ENCODE measurements at regions not wholly inside any gene's neighbourhood (a gene's known extent, or its start where the extent isn't known, plus 50 kb on each side); places are given as distances from the start of the nearest gene placed in this dataset.

GRCh38 chr4:187714957-187715356 lies 280.6 kb upstream of the ZFP42 start:
- Histone ChIP-seq H2BK20ac (ENCODE audit: low read depth, low read length) (no peak overlapping the region), H3K79me1 (ENCODE audit: low read depth in 1 of 2, low read length in 2 of 2) (no peaks in the 10 kb centered on the region), H4K8ac (ENCODE audit: low read depth in 2 of 2, low read length in 2 of 2) (no peak overlapping the region), H3K9me3 (ENCODE audit: control insufficient read depth, insufficient read depth, low read length) (no peaks in the 10 kb centered on the region), H3K4me1 (ENCODE audit: control insufficient read depth, insufficient read depth, low read length) (no peaks in the 10 kb centered on the region), H3K23ac (ENCODE audit: low read depth, low read length) (no peak overlapping the region), H3K27ac (ENCODE audit: insufficient read depth, low read length) (no peak overlapping the region), H3K27me3 (ENCODE audit: control insufficient read depth, insufficient read depth, low read length) (no peaks in the 10 kb centered on the region), H3K36me3 (ENCODE audit: control insufficient read depth, insufficient read depth, low read length) (no peaks in the 10 kb centered on the region), H3K4me3 (ENCODE audit: insufficient read depth, low read depth, low read length) (no peak overlapping the region), H3K9me1 (ENCODE audit: insufficient read depth, low read length) (no peaks in the 10 kb centered on the region), H4K91ac (ENCODE audit: insufficient read depth, low read depth, low read length) (no peak overlapping the region), H3K4ac (ENCODE audit: low read depth, low read length) (no peak overlapping the region), H4K5ac (ENCODE audit: low read depth, low read length) (no peak overlapping the region), H2BK15ac (ENCODE audit: low read depth, low read length) (no peak overlapping the region), H3K14ac (replicated peaks; ENCODE audit: low read depth, low read length) (no peak overlapping the region), H2AK9ac (replicated peaks; ENCODE audit: low read depth, low read length, poor library complexity) (no peak overlapping the region), H3K18ac (ENCODE audit: low read depth, low read length) (no peak overlapping the region), H2BK120ac (ENCODE audit: low read depth, low read length) (no peak overlapping the region), H3K56ac (ENCODE audit: extremely low read depth, insufficient read depth, low read length) (no peak overlapping the region), H2AK5ac (ENCODE audit: low read depth, low read length) (no peak overlapping the region), H3K9ac (ENCODE audit: low read depth, low read length) (no peak overlapping the region), H2BK5ac (ENCODE audit: low read depth, low read length, poor library complexity, severe bottlenecking) (no peak overlapping the region), H3K4me2 (ENCODE audit: low read depth, low read length) (no peak overlapping the region), H4K20me1 (ENCODE audit: insufficient read depth, low read length) (no peaks in the 10 kb centered on the region), H2AFZ (replicated peaks; ENCODE audit: low read length, poor library complexity) (no peak overlapping the region)
- no TSS peak for BruUV-seq (replicated peaks)
- dilution Hi-C loops (cut with HindIII; ENCODE audit: low sequenced_read_pairs, unreplicated experiment) (no loop called here), in situ Hi-C loops (cut with MboI; ENCODE audit: low sequenced_read_pairs) (no loop called here), intact Hi-C loops (cut with micrococcal nuclease) (no loop called here)
- TF ChIP-seq RCOR1 (IDR thresholded peaks at IDR 0.05; ENCODE audit: insufficient replicate concordance, low read length) (no peak), ELK1 (IDR thresholded peaks at IDR 0.05; ENCODE audit: borderline replicate concordance, low read depth, low read length) (no peak), CHD1 (IDR thresholded peaks at IDR 0.05; ENCODE audit: low read depth, low read length) (no peak), CTCF (conservative IDR thresholded peaks at IDR 0.05; ENCODE audit: low read depth, low read length) (no peak)
- ATAC-seq (ENCODE audit: low read depth) (no peak), DNase-seq (no peak)
- CTCF ChIA-PET = no interaction called here
- WGBS, 2 experiments (ENCODE audit: extremely low coverage in 2 of 2, insufficient read length in 1 of 2) = no CpG with 5 or more reads among the region's 5 CpGs
- POLR2A ChIA-PET (ENCODE audit: unreplicated experiment) = no interaction called here
